HG02970 (cell line): ENCODE measurements at regions not wholly inside any gene's neighbourhood (a gene's known extent, or its start where the extent isn't known, plus 50 kb on each side); places are given as distances from the start of the nearest gene placed in this dataset.

Experiments
- ATAC-seq: cut with Tn5 transposase; IDR thresholded peaks from one replicate; pipeline ENCODE4 v1.9.1; 2021; ENCODE audit warnings: mild to moderate bottlenecking, moderate library complexity, moderate number of reproducible peaks; ENCODE audit not compliant: unreplicated experiment, low FRiP score

DNA sequence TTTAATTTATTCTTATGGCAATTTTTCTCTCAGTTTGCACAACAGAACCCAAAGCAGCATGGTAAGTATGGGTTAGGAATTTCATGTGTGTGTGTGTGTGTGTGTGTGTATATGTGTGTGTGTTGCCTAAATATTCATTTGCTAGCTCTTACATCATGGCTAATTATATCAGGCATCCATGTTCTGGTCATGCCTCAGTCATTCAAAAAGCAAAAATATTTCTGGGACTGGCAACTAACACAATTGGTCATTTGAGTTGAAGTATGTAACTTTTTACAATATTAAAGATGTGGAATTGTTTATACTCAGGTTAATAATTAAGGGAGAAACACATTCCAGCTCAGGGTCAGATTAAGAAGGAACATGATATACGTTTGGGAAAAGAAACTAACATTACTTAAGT, 67.6 kb upstream of the PHYHIPL start:
- no peak for ATAC-seq

GRCh38 chr10:59109826-59110225, 66.6 kb upstream of the PHYHIPL start:
- ATAC-seq = no peak

GRCh38 chr10:59124187-59124586, 52.3 kb upstream of the PHYHIPL start:
- ATAC-seq = no peak

DNA sequence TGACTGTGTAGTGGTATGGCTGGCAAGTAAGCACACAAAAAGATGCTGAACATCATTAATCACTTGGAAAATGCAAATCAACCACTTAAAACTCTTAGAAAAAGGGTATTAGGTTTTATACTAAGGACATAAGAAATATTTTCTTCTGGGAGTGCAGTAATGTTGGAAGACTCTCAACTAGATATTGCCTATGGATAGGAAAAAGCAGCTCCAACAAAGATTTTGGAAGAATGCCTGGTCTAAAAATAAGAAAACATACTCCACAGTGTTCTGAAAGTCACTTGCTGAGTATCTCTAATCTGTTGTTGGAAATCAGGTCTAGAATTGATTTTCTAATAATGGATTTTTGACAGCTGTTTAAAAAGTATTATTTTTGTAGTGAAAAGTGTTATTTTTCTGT, 50.8 kb upstream of the PHYHIPL start:
- no peak for ATAC-seq

DNA sequence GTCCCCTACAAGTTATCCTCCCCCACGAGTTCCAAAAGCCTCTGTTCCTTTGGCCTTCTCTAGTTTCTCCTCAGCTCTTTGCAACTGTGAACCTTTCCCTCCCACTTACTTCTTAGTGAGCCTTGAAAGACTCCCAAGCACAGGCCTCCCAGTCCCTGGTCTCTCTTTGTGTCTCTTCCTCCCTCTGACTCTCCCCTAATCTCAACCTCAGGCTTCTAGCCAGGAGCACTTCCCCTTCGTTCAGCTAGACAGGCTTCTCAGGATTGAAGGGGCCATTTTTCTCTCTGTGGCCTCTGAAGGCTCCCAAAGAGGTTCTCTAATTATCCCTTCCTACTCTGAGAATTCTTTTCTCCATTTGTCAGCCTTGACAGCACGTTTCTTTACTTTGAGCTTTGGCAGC, 50.2 kb upstream of the PHYHIPL start:
- no peak for ATAC-seq
